ENCODE measurements at regions not wholly inside any gene's neighbourhood (a gene's known extent, or its start where the extent isn't known, plus 50 kb on each side); places are given as distances from the start of the nearest gene placed in this dataset.

DNA sequence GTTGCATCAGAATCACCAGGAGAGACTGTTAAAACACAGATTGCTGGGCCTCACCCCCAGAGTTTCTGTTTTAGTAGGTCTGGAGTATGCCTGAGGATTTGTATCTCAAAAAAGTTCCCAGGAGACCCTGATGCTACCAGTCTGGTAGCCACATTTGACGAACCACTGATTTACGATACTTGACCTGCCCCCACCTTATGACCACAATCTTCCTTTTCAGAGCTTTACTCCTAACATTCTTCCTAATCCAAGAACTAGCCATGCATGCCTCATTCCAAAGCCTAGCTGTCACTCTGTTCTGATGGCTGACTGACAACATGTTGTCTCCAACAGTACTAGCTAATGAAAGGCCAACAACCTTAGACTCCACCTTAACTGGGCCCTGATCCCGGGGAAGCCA is 191.4 kb downstream of the MBD2 start:
- WGBS, 2 donors, result 82 to 86% methylated on average over 3 of the region's 3 CpGs
- no peak for DNase-seq (ENCODE audit: low spot score in 2 of 2)
- TF ChIP-seq POLR2A (IDR thresholded peaks at IDR 0.05), result no peak
- TF ChIP-seq, protein P1, sequence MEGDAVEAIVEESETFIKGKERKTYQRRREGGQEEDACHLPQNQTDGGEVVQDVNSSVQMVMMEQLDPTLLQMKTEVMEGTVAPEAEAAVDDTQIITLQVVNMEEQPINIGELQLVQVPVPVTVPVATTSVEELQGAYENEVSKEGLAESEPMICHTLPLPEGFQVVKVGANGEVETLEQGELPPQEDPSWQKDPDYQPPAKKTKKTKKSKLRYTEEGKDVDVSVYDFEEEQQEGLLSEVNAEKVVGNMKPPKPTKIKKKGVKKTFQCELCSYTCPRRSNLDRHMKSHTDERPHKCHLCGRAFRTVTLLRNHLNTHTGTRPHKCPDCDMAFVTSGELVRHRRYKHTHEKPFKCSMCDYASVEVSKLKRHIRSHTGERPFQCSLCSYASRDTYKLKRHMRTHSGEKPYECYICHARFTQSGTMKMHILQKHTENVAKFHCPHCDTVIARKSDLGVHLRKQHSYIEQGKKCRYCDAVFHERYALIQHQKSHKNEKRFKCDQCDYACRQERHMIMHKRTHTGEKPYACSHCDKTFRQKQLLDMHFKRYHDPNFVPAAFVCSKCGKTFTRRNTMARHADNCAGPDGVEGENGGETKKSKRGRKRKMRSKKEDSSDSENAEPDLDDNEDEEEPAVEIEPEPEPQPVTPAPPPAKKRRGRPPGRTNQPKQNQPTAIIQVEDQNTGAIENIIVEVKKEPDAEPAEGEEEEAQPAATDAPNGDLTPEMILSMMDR (IDR thresholded peaks at IDR 0.05), result no peak
- intact Hi-C loops (cut with DNase I; ENCODE audit: low total_unique reads), result no loop called here
- H3K4me3 ChIP-seq (ENCODE audit: low read depth, poor library complexity, severe bottlenecking), result peak overlapping the region; percentile 4

DNA sequence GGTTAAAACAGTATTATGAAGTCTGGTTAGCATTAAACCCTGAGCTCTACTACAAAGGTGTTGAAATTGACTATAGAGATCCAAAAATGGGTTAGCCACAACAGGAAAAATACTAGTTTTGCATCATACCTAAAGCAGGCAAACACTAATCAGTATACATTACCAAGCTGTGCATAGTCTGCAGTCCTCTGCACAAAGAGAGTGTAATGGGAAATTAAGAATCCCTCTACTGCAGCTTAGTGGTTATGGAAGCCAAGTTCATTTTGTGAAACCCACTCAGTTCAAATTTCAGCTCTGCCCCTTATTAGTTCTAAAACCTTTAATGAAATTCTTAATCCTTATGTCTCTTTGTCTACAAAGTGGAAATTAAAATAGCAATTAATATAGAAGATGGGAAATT is 192.1 kb downstream of the MBD2 start:
- no peak overlapping the region for H3K4me3 ChIP-seq (ENCODE audit: low read depth, poor library complexity, severe bottlenecking)
- intact Hi-C loops (cut with DNase I; ENCODE audit: low total_unique reads), result no loop called here
- DNase-seq (ENCODE audit: low spot score in 2 of 2), result no peak
- TF ChIP-seq, protein P1 (IDR thresholded peaks at IDR 0.05), result no peak
- TF ChIP-seq POLR2A (IDR thresholded peaks at IDR 0.05), result no peak

DNA sequence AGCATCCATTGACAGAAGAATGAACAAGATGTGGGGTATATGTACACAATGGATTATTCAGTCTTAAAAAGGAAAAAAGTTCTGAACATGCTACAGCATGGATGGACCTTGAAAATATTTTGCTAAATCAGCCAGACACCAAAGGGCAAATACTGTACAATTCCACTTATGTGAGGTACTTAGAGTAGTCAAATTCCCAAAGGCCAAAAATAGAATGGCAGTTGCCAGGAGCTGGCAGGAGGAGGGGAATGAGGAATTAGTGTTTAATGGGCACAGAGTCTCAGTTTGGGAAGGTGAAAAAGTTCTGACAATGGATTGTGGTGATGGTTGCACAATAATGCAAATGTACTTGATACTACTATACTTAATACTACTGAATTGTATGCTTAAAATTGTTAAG is 193.2 kb downstream of the MBD2 start:
- no peak overlapping the region for H3K4me3 ChIP-seq (ENCODE audit: low read depth, poor library complexity, severe bottlenecking)
- DNase-seq (ENCODE audit: low spot score in 2 of 2), result no peak
- TF ChIP-seq POLR2A (IDR thresholded peaks at IDR 0.05), result no peak
- TF ChIP-seq, protein P1 (IDR thresholded peaks at IDR 0.05), result no peak
- intact Hi-C loops (cut with DNase I; ENCODE audit: low total_unique reads), result no loop called here

DNA sequence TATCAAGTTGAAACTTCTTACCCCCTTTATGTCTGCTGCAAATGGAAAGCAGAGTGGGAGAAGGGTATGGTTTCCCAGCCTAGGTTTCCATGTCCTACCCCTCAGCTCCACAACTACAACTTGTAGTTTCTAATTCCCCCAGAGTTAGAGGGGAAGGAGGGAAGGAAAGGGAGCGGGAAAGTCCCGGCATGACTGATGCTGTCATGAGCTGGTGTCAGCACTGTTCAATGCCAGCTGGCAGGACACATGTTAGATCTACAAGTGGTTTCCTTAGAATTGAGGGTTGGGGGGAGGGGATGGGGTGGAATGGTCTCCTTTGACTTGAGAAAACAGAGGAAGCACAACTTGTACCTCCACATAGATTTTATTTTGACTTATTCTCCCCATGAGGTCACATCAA is 194.0 kb downstream of the MBD2 start:
- no peak for TF ChIP-seq POLR2A (IDR thresholded peaks at IDR 0.05)
- TF ChIP-seq, protein P1 (IDR thresholded peaks at IDR 0.05), result no peak
- H3K4me3 ChIP-seq (ENCODE audit: low read depth, poor library complexity, severe bottlenecking), result no peak overlapping the region
- 62 to 91% methylated on average over 2 of the region's 2 CpGs for WGBS, 2 donors
- DNase-seq (ENCODE audit: low spot score in 2 of 2), result no peak
- intact Hi-C loops (cut with DNase I; ENCODE audit: low total_unique reads), result no loop called here

DNA sequence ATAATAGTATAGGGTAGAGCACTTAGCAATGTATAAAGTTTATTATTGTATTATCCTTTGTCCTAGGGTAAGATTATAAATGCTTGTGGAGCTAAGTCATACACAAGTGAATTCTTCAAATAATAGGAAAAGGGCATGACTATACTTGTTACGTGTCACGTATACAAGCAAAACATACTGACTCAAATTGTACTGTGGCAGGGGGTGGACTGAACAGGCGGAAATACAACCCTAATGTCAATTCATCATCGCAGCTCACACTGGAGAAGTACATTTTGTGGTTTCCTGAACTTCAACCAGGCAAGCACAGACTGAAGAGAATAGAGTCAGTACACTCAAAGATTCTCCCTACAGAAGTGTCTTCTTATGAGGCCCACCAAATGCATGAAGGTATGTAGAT is 201.0 kb downstream of the MBD2 start:
- intact Hi-C loops (cut with DNase I; ENCODE audit: low total_unique reads), result no loop called here
- TF ChIP-seq, protein P1 (IDR thresholded peaks at IDR 0.05), result no peak
- no peak for TF ChIP-seq POLR2A (IDR thresholded peaks at IDR 0.05)
- DNase-seq (ENCODE audit: low spot score in 2 of 2), result no peak
- 69 to 79% methylated on average over 4 of the region's 4 CpGs for WGBS, 2 donors
- no peak overlapping the region for H3K4me3 ChIP-seq (ENCODE audit: low read depth, poor library complexity, severe bottlenecking)

DNA sequence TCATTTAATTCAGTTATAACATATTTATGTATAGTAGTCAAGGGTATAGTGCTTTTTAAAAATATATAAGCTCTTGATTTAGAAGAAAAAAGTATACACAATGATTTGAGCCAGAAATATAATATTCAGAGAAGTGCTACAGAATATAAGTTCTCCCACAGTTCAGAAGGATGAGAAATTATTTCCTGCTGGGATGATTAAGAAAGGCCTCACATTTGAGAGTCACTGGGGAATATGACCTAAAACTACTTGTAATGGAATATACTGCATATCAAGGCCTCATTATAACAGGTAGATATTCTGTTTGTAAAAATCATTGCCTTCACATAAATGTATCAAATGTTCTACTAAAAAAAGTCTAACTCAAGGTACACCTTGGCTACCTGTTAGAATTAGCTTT is 203.5 kb downstream of the MBD2 start:
- intact Hi-C loops (cut with DNase I; ENCODE audit: low total_unique reads), result no loop called here
- no peak for DNase-seq (ENCODE audit: low spot score in 2 of 2)
- no peak overlapping the region for H3K4me3 ChIP-seq (ENCODE audit: low read depth, poor library complexity, severe bottlenecking)
- TF ChIP-seq, protein P1 (IDR thresholded peaks at IDR 0.05), result no peak
- no peak for TF ChIP-seq POLR2A (IDR thresholded peaks at IDR 0.05)

All from lower leg skin (tissue), 4 donors.